ENCODE measurements at regions not wholly inside any gene's neighbourhood (a gene's known extent, or its start where the extent isn't known, plus 50 kb on each side); places are given as distances from the start of the nearest gene placed in this dataset.
"Not testable (repeated sequence)": the region's sequence is repeated elsewhere in the genome, so short reads cannot be mapped to it uniquely, and the experiment has no call there.

DNA sequence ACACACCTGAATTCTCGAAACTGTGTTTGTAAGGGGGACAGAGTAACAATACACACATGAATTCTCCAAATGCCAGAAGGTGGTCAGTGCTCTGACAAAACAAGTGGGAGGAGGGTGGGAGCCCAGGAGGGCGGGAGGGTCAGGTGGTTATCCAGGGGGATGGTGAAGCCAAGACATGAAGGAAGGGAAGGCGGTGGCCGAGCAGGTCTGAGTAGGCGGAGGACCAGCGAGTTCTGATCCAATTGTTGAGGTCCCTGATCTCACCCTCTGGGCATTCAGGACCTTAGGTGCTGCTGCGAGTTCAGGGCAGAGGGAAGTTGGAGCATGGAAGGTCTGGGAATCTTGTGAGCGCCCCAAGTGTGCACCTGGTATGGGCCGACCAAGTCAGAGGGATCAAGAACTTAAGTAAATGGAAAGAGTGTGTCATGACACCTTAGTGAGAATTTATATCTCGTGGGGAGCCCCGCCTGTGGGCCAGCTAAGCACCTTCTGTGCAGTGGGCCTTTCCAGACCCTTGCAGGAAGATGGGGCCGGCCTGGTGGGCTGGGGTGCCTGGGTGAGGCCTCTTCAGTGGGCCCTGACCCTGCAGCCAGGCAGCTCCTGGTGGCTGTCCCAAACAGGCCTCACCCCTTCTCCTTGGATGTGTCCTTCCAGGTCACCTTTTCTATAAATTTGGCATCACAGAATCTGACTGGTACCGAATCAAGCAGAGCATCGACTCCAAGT lies 86.1 kb downstream of the NPIPB11 start:
- TF ChIP-seq CTCF (IDR thresholded peaks at IDR 0.05; ENCODE audit: insufficient read depth, low read depth, low read length) = no peak
- no peak overlapping the region for H3K4me3 ChIP-seq (ENCODE audit: low read depth, low read length)
- DNase-seq (ENCODE audit: low read depth) = no peak

DNA sequence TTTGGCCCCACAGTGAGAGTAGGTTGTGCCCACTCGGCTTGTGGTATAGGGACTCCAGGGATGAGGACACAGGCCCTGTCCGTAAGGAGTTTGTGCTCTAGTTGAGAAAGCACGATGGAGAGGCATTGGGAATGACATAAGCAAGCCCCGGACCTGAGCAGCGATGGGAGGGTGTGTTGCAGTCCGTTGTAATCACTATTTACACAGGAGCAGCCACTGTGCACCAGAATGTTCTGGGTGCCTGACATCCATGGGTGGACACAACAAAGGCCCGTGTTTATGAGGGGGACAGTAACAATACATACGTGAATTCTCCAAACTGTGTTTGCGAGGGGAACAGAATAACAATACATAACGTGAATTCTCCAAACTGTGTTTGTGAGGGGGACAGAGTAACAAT lies 86.8 kb downstream of the NPIPB11 start:
- TF ChIP-seq CTCF (IDR thresholded peaks at IDR 0.05; ENCODE audit: insufficient read depth, low read depth, low read length) = no peak
- no peak overlapping the region for H3K4me3 ChIP-seq (ENCODE audit: low read depth, low read length)
- DNase-seq (ENCODE audit: low read depth) = no peak

- H3K4me3 ChIP-seq (ENCODE audit: low read depth, low read length) = not testable (repeated sequence)
- DNase-seq (ENCODE audit: low read depth) = peak; percentile 93
- TF ChIP-seq CTCF (IDR thresholded peaks at IDR 0.05; ENCODE audit: insufficient read depth, low read depth, low read length) = peak; percentile 21
Observed at GRCh38 chr16:29318561-29318968, 87.9 kb downstream of the NPIPB11 start.

- no peak overlapping the region for H3K4me3 ChIP-seq (ENCODE audit: low read depth, low read length)
- peak; percentile 31 for TF ChIP-seq CTCF (IDR thresholded peaks at IDR 0.05; ENCODE audit: insufficient read depth, low read depth, low read length)
- no peak for DNase-seq (ENCODE audit: low read depth)
Observed at GRCh38 chr16:29318037-29318436, 88.5 kb downstream of the NPIPB11 start.

GRCh38 chr16:29317269-29317668 lies 89.2 kb downstream of the NPIPB11 start:
- DNase-seq (ENCODE audit: low read depth) = no peak
- TF ChIP-seq CTCF (IDR thresholded peaks at IDR 0.05; ENCODE audit: insufficient read depth, low read depth, low read length) = no peak
- H3K4me3 ChIP-seq (ENCODE audit: low read depth, low read length) = no peak overlapping the region

DNA sequence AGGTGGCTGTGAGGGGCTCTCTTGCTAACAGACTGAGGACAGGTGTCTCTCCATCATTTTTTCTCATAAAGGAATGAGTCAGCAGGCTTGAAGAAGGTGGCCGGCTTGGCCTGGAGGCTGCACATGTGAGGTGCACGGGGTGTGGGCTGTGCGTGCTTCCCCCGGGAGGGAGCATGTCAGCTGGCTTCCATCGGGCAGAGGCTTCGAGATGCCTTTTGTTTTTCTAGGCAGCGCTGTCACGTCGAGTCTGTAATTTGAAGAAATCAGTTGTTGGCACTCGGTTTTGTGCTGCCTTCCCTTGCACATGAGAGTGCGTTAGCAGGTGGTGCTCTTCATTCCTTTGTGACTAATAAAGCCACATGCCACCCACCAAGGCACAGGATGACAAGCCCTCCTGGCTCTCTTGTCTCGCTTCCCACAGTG lies 89.7 kb downstream of the NPIPB11 start:
- no peak overlapping the region for H3K4me3 ChIP-seq (ENCODE audit: low read depth, low read length)
- no peak for TF ChIP-seq CTCF (IDR thresholded peaks at IDR 0.05; ENCODE audit: insufficient read depth, low read depth, low read length)
- DNase-seq (ENCODE audit: low read depth) = no peak

Data from fibroblast of villous mesenchyme (primary cell).